GM21619 (cell line): ENCODE measurements at regions not wholly inside any gene's neighbourhood (a gene's known extent, or its start where the extent isn't known, plus 50 kb on each side); places are given as distances from the start of the nearest gene placed in this dataset.

Experiments
- ATAC-seq: cut with Tn5 transposase; IDR thresholded peaks from one replicate; pipeline ENCODE4 v1.9.1; 2021; ENCODE audit not compliant: unreplicated experiment

DNA sequence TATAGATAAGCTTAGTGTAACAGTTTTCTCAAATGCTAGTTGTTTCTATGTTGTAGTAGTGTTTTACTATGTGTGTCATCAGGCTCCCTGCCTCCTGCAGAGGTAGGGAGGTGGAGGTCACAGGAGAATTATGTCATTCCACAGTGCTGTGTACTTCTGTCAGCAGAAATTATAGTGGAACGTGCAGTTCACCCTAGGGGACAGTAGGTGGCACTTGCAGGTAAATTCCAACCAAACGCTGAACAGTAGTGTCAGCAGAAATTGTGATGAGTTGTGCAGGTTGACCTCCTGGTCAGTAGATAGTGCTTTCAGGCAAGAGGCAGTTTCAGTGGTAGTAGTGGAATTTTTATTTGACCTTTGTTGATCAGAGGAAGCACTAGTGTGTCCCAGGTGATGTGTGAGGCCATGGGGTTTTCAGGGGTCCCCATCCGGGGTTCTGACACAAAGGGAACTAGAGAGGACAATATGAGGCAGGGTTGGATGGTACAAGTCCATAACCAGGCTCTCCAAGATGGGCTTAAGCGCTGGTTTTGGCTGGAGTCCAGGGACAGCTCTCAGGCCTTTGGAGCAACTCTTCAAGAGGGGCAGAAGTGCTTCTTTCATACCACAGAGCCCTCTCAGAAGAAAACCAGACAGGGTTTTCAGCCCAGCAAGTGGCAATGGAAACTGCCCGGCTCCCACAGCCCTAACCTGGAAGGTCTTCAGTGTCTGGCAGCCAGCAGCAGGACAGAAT, 402.9 kb downstream of the CYLC2 start:
- ATAC-seq: peak; percentile 97

DNA sequence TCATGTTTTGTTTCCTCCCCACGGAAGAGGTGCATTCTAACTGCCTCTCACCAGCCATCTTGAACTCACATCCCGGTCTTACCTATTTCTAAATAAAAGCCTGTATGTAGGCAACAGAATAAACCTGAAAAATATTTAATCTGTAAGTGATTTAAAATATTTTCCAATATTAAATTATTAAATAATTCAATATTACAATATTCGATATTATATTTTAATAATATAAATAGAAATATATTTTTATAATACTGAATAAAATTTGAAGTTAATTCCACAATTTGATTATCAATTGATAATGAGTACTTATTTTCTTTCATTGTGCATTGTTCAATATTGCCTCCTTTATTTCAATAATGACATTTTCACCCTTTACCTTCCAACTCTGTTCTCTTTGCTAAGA, 404.4 kb downstream of the CYLC2 start:
- no peak for ATAC-seq

DNA sequence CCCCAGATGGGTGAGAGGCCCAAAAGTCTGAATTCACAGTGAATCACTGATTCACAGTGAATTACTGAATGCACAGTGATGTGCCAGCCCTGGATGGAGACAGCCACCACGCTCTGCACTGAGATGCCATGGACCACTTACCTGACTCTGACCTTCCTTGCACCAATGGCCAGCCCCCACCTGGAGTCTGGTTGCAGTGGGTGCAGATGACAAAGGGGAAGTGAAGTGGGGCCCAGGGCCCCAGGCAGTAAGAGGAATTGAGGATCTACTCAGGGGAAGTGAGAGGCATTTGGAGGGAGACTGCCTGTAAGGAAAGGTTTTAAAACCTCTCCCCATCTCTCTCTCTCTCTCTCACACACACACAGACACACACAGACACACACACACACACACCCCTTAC, 412.1 kb downstream of the CYLC2 start:
- ATAC-seq: no peak

DNA sequence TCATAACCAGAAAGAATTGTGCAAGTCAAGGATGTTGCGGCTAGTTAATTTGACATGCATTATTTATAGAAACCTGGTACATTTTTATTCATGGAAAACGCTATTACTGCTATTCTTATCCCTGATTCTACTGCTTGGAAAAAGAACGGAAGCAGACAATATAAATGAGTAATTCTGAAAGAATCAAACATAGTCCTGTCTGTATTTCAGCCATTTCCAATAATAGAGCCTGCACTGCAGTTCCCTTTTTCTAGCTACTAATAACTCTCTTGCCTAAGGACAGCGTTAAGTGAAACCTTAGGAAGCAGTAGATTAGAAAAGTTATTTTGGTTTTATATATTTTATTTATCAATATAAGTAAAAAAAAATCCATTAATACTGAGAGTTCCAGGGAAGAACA, 414.9 kb downstream of the CYLC2 start:
- no peak for ATAC-seq

DNA sequence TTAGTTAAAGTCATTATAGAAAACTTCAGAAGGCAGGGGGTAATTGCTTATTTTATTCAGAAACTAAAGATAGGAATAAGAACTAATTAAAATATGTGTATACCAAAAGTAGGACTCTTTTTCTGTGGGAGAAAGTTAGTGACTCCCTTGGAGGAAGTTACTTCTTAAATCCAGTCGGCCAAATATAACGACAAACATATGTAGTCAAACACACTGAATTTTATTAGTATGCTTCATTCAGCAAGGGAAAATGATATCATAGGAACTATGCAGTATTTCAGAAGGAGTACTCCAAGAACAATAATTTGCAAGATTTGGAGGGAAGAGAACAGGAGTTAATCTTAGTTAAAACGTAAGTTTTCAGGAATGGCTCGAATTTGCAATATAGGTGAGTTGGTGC, 432.6 kb downstream of the CYLC2 start:
- no peak for ATAC-seq

DNA sequence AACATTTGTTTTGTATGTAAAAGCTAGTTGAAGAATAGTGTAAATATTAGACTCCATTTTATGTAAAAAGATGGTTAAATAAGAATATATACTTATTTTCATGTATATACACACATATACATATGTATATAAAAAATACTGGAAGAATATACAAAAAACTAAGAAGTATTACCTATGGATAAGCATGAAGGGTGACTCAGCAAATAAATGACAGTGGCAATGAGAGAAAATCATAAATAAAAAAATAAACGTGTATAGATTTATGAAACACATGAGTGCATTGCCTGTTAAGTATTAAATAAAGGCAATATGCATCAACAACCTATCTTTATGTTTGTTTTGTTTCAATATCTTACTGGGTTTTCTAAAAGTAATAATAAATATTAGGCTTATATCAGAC, 435.3 kb downstream of the CYLC2 start:
- no peak for ATAC-seq

DNA sequence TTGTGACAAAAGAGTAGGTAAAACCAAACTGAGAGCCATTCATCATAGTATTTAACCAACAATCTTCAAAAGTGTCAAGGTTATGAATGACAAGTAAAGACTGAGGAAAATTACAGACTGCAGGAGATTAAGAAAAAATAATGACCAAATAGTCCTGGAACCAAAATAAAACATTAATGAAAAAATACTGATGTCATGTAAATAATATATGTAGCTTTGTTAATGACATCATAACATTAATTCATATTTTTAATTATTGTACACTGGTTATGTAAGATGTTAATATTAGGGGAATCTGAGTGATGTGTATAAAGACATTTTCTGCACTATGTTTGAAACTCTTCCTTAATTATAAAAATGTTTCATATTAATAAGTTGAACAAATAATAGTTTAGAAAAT, 436.7 kb downstream of the CYLC2 start:
- ATAC-seq: no peak

DNA sequence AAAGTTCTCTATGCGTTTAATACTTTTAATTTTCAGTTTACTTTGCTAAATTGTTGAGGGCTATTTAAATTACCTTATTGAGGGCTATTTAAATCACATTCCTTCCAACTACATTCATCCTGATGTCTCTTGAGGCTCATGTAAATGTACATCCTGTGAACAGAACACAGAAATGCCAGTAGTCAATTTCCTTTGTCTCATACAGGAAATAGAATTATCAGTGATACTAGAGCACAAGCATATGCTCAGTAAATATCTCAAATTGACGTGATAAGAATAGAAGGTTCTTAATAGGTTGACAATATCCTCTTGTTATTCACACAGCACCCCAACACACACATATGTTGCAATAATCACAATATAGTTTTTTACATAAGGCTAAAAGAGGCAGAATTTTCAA, 449.0 kb downstream of the CYLC2 start:
- no peak for ATAC-seq

DNA sequence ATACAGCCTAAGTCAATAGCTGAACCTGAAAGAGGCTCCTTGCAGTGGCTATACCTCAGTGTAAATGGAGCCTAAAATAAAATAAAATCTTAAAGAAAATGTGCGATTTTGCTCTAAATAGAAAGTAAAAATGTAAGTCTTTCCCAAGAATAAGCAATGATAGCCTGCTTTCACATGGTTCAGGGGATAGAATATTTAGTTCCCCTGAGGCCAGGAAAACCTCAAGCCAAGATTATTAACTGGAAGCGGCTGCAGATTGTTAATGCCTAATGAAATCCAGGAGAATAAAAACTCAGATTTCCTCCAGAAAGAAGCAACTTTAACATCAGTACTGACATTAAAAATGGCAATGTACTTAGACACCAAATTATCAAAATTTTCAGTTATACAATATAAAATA, 463.7 kb downstream of the CYLC2 start:
- no peak for ATAC-seq

DNA sequence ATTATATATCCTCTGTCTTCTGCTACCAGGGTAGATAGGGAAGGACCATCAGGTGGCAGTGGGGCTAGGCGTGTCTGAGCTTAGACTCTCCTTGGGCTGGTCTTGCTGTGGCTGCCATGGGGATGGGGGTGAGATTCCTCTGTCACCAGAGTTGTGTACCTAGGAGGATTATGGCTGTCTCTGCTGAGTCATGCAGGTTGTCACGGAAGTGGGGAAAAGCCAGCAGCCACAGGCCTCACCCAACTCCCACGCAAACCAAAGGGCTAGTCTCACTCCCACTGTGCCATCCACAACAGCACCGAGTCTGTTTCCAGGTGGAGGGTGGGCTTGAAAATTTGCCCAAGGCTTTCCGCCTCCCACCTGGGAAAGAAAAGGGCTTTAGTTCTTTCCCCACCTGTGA, 476.1 kb downstream of the CYLC2 start:
- no peak for ATAC-seq

- ATAC-seq: no peak
Observed at GRCh38 chr9:103474156-103474555, 479.0 kb downstream of the CYLC2 start.

- ATAC-seq: no peak
Observed at GRCh38 chr9:103483471-103484096, 488.5 kb downstream of the CYLC2 start.

DNA sequence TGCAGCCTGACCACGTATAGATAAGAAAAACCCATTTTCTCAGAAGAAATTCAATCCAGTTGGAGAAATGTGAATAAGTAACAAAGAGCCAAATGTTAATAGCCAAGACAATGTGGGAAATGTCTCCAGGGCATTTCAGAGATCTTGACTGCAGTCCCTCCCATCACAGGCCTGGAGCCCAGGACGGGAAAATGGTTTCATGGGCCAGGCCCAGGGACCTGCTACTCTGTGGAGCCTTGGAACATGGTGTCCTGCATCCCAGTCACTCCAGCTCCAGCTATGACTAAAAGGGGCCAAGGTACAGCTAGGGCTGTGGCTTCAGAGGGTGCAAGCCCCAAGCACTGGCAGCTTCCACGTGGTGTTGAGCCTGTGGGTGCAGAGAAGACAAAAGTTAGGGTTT, 490.0 kb downstream of the CYLC2 start:
- ATAC-seq: no peak

GRCh38 chr9:103514767-103515166, 519.6 kb downstream of the CYLC2 start:
- ATAC-seq: no peak

DNA sequence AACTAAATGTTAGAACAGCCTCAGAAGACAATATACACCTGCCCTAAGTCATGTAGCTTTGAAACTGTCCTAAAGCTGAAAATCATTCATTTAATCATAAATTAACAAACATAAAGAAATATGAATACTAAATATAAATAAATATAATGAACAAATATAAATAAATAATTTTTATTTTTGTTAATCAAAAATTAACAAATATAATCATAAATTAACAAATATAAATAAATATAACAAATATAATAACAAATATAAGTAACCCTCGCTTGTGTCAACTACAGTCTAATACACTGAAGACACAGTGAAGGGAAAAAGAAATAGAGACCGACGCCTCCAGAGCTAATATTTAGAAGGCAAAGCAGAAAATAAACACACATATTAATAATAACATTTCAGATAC, 527.3 kb downstream of the CYLC2 start:
- ATAC-seq: no peak

DNA sequence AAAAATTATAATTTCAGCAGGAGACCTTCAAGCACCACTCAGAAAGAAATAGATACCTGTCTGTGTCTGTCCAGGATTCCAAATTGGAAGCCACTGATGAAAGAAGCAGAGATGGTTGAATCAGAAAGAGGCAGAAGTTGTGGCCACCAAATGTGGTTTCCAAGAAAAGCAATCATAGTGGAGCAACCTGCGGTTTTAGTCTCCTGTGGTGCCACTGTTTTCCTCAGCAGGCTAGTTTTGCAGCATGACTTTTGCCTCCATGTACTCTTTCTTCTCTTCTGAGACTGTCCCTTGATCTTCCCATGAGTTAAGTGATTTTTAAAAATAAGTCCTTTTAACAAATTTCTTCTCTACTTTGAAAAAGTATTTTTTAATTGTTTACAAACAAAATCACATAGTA, 535.8 kb downstream of the CYLC2 start:
- ATAC-seq: no peak

DNA sequence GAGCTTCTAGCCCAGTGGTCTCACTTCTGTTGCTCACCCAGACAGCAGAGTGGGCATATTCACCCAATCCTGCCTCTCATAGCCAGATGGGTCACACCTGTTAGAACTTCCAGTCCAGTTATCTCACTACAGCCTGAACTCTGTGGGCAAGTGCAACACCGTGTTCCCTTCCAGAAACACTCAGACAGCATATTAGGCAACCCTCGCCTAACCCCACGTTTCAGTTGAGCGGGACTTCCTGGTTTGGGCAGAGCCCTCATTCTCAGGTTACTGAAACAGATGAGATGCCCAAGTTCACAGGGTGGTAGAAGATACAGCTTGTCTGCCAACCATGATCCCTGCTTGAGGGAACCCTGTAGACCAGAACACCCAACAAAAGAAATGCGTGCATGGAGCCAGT, 538.2 kb downstream of the CYLC2 start:
- no peak for ATAC-seq

DNA sequence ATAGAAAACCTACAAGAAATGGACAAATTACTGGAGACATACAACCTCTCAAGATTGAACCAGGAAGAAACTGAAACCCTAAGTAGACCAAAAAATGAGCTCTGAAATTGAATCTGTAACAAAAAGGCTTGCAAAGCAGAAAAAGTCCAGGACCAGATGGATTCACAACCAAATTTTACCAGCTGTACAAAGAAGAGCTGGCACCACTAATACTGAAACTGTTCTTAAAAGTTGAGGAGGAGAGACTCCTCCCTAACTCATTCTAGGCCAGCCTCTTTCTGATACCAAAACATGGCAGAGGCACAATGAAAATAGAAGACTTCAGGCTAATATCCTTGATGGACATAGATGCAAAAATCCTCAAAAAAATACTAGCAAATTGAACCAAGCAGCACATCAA, 542.3 kb downstream of the CYLC2 start:
- ATAC-seq: no peak

GRCh38 chr9:103545260-103545659, 548.8 kb upstream of the SMC2 start:
- no peak for ATAC-seq

DNA sequence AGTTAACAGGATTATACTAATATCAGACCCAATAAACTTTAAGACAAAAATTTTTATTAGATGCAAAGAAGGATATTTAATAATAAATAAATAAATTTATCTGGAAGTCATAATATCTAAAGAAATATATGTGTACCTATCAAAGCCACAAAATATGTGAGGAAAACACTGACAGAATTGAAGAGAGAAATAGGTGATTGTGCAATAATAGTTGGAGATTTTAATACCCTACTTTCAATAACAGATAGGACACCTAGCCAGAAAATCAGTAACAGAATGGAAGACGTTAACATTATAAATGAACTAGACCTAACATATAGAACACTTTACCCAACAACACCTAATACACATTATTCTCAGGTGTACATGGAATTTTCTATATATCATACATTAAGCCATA, 541.4 kb upstream of the SMC2 start:
- ATAC-seq: no peak

- ATAC-seq: no peak
Observed at GRCh38 chr9:103574056-103574455, 520.1 kb upstream of the SMC2 start.

GRCh38 chr9:103586721-103587120, 507.4 kb upstream of the SMC2 start:
- no peak for ATAC-seq

DNA sequence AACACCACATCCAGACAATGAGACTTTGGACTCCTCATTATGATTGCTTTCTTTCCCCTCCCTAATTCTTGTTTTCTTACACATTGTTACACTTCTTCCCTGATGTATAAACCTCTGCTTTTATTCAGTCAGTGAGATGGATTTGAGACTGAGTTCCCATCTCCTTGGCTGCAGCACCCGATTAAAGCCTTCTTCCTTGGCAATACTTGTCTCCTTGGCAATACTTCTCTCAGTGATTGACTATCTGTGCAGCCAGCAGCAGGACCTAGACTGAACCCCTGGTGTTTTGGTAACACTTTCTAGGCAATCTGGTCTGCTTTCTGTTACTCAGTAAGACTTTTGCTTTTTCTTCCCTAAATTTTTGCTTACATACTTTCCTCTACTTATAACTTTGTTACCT, 492.8 kb upstream of the SMC2 start:
- no peak for ATAC-seq
